Midbrain (tissue), 1 donor: ENCODE measurements at regions not wholly inside any gene's neighbourhood (a gene's known extent, or its start where the extent isn't known, plus 50 kb on each side); places are given as distances from the start of the nearest gene placed in this dataset.
"Not testable (repeated sequence)": the region's sequence is repeated elsewhere in the genome, so short reads cannot be mapped to it uniquely, and the experiment has no call there.

Experiments used
- DNase-seq: peaks from one replicate; lab custom pipeline; 2025; lab: John Stamatoyannopoulos, UW

DNA sequence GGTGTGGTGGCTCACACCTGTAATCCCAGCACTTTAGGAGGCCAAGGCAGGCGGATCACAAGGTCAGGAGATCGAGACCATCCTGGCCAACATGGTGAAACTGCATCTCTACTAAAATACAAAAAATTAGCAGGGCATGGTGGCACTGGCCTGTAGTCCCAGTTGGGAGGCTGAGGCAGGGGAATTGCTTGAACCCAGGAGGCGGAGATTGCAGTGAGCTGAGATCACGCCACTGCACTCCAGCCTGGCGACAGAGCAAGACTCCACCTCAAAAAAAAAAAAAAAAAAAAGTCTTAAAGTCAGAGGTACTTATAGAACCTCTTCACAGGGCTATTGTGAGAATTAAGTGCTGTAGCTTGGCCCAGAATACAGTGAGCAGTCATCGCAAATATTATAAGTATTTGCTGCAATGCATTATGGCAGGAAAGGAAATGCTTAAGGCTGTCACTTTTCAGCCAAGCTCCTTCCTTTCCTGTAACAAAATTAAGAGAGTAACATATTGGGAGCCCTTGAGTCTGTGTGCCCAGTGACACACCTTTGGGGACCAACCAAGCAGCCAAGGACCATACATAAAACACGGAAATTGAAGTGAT, 110.9 kb upstream of the HAND1 start:
- DNase-seq, result not testable (repeated sequence)

DNA sequence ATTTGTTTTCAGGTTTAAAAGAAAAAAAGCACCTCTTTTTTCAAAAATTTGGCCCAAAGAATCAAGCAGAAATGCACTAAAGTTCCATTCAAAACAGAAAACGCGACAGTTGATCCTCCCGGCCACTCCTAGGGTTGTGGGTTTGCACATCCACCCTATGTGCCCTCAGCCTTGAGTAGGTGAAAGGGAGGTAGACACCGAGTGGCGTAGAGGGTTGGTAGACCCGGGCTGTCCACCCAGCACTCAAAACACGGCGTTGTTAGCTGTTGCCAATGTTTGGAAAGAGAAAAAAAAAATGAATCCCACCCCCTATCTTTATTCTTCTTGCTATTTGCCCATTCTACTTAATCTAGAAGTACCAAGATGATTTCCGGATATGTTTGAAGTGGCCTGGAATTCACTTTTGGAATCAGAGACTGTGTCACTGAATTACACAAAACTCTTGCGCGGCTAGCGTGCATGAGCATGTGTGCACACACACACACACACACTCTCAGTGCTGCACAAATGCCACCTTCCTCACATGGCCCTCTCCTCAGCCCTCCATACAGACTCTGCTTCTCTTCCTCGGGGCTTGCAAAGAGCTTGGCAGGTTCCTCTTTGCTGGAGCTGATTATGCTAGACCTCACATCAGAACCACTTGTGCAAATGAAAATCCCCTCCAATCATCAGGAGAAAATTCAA, 110.2 kb upstream of the HAND1 start:
- no peak for DNase-seq

GRCh38 chr5:154587123-154588026, 109.3 kb upstream of the HAND1 start:
- no peak for DNase-seq

GRCh38 chr5:154583671-154584177, 105.7 kb upstream of the HAND1 start:
- no peak for DNase-seq

DNA sequence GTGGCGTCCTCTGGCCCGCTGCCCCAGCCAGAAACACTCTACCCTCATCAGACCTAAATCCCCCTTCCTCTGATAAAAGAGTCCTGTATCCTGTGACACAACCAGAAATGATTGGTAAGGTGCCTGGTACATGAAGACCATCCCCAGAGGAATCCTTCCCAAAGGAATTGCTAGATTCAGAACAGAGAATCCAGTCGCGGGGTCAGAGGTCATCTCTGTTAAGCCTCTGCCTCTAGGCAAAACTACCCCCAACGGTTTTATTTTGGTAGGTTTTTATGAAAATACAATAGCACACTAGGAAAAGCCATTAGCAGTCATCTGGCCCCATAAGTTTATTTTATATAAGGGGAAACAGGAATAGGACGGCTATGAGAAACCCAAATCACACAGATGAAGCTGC, 102.4 kb upstream of the HAND1 start:
- no peak for DNase-seq

- DNase-seq, result no peak
These were observed 99.4 kb upstream of the HAND1 start for GRCh38 chr5:154577416-154577815.

- DNase-seq, result no peak
These were observed 98.4 kb upstream of the HAND1 start for GRCh38 chr5:154576429-154576806.

DNA sequence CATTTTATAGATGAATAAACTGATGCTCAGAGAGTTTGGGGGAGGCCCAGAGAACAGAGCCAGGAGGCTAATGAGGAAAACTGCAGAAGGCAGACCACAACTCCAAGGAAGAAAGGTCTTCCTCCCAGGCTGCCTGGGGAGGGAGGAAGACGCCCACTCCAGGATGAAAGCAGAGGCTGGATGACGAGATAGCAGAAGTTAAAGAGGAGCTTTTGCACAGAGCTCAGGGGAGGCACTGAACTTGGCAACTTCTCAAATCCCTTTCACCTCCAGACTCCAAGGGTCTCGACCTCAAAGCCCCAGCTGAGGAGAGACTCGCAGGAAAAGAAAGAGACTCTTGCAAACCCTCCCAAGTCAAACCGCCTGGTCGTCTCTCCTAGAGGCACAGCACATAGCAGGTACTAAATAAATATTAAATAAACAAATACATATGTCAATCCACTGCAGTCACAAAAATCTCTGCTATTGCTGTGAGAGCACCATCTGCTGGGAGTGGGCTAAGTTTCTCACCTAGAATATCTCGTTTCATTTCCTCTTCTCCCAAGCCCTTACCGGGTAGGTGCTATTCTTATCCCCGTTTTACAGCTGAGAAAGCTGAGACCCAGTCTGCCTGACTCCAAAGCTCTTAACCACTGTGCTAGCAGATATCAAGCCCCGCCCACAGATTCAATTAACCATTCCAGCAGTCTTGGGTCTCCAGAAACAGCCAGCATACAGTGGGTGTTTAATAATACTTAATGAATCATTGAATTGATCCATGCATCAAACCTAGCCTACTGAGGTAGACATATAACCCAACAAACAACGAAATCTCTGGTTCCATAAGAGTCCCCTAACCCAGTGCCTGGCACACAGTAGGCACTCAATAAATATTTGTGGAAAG, 97.8 kb upstream of the HAND1 start:
- DNase-seq, result no peak

DNA sequence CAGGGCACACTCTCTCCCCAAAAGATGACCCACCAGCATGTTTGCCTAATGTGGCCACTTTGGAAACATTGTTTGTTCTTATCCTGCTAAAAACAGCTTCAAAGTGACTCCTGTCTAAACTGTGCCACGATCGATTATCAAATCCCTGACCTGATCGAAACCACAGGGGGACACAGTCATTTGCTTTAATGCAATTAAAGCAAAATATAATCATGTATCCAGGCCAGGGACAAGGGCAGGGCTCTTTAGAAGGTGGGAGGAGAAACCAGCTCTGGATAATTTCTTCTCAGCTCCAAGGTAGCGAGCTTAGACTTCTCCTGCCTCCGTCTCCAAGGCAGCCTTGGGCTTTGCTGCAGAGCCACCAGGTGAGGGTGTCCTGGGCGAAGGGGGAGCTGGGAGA, 95.0 kb upstream of the HAND1 start:
- DNase-seq, result no peak

GRCh38 chr5:154571325-154572035, 93.5 kb upstream of the HAND1 start:
- DNase-seq, result no peak

DNA sequence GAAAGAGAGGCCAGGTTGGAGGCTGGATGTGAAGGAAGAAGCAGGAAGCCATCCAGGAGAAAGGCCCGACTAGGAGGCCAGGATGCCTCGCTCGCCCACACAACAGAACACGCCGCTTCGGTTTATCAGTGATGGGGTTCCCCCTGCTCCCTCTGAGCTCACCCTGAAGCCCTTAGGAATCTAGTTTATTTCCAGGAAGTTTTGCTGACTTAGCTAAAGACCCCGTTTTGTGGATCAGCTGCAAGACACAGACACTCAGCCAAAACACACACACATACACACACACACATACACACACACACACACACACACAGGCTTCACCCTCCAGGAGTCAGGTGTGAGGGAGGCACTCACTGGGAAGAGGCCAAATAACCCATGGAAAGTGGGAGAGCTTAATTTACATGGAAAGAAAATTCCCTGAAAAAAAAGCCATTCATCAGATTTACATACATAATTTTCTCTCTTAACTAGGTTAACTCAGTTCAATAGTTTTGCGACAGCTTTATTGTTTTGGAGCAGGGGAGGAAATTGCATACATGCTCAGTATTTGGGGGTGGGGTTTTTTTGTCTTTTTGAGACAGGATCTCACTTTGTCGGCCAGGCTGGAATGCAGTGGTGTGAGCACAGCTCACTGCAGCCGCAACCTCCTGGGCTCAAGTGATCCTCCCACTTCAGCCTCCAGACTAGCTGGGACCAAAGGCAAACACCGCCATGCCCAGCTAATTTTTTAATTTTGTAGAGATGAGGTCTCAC, 92.7 kb upstream of the HAND1 start:
- DNase-seq, result no peak

GRCh38 chr5:154568589-154568988, 90.6 kb upstream of the HAND1 start:
- no peak for DNase-seq

GRCh38 chr5:154567155-154567554, 89.1 kb upstream of the HAND1 start:
- no peak for DNase-seq

GRCh38 chr5:154566146-154566680, 88.2 kb upstream of the HAND1 start:
- no peak for DNase-seq

DNA sequence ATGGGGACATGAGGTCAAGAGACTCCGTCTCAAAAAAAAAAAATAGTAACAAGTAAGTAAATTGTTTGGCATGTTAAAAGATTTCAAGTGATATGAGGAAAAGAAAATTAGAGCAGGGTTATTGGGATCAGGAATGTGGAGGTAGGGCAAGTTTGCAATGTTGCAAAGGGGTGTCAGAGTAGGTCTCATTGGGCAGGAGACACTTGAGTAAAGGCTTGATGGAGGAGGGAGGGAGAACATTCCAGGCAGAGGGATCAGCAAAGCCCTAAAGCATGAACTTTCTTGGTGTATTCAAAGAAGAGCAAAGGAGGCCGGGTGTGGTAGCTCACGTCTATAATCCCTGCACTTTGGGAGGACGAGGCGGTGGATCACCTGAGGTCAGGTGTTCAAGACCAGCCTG, 87.1 kb upstream of the HAND1 start:
- DNase-seq, result no peak

DNA sequence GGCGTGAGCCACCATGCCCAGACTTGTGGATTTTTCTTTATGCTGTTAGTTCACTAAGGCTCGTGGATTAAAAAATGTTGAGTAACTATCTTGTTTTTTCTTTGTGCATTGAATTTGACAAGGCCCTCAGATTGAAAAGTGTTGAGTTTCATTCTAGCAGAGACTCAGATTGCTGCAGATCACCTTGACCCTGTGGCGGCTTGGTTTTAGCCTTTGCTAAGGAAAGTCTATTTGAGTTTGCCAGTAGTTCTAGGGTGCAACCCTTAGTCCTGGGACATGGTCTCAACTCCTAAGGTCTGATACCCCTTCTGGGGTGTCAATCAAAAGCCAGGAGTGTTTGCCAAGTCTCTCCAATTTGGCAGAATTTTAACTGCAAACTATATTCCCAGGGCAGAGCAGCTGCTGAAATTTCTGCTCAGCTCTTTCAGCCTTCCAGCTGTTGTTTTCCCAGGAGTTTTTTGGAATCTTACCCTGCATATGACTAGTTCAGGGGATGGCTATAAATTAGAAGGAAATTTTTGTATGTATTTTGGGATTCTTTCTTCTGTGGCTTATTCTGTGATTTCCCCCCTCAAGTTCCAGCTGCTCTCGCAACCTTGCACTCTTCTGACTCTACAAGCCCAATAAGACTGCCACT, 84.3 kb upstream of the HAND1 start:
- no peak for DNase-seq

DNA sequence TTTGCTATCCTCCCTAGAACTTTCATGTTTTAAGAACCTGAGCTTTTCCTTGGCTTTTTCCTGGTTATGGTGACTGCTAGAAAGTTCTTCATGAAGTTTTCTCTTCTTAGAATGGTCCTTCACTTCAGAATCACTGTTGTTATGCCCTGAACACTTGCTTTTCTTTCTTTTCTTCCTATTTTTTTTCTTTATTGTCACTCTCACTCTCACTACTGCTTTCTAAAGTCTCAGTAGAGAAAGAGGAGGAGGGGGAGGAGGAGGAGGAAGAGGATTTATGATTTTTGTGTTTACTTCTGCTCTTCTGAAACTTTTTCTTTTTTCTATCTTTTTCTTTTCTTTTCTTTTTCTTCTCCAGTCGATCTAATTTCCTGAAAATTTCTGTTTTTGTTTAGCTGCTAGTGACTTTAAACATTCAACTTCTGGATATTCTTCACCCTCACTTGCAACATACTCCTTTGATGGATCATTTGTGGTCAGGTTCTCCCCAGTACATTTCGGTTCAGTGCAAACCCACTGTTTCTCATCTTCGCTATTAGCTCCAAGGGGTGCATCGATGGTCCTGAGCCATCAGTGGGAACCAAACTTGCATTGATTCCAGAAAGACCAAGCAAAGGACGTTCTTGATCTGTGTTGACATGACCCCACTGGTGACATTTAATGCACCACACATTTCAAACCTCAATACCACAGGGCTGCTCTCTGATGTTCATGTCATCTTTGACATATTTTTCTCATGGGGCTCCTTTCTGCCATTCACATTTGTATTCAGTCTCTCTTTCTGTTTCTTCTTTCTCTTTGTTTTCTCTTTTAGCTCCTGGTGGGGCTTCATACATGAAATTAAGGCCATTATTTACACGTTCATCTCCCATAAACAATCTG, 81.6 kb upstream of the HAND1 start:
- DNase-seq, result no peak

GRCh38 chr5:154557548-154557947, 79.5 kb upstream of the HAND1 start:
- DNase-seq, result no peak

- DNase-seq, result no peak
These were observed 69.5 kb upstream of the HAND1 start for GRCh38 chr5:154547551-154547950.
